ENCODE measurements at regions not wholly inside any gene's neighbourhood (a gene's known extent, or its start where the extent isn't known, plus 50 kb on each side); places are given as distances from the start of the nearest gene placed in this dataset.

DNA sequence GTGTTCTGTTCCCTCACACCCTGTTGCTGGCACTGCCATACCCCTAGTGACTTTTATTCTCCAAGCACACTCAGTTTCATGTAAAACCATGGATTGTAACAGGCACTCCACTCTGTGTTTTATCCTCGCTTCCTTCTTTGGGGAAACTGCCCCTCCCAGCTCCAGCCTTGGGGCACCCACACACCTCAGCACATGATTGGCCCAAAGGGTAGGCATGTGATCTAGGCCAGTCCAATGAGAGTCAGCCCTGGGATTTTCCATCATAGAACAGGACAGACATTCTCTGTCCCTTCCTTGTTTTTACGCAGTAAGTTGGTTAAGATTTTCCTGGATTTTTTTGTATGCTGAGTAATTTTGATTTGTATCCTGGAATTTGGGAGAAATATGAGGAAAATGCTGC, 115.4 kb downstream of the C16orf95 start:
- FAIRE-seq (no peak), DNase-seq (ENCODE audit: low read depth) (no peak)
- Mint-ChIP-seq H3K4me1 (ENCODE audit: low read depth, unreplicated experiment) (peaks cover 32% of the 10 kb centered on the region), H3K27me3 (ENCODE audit: low read depth, unreplicated experiment) (no peaks in the 10 kb centered on the region), H3K27ac (ENCODE audit: unreplicated experiment) (peak overlapping the region; percentile 91), H3K4me3 (ENCODE audit: unreplicated experiment) (no peak overlapping the region), H3K9me3 (ENCODE audit: unreplicated experiment) (peaks cover 4% of the 10 kb centered on the region), H3K36me3 (ENCODE audit: low read depth, unreplicated experiment) (no peaks in the 10 kb centered on the region)
- Histone ChIP-seq H4K20me1 (ENCODE audit: insufficient read depth, low read length) (no peaks in the 10 kb centered on the region), H3K9me3 (ENCODE audit: insufficient read depth, low read depth, low read length) (no peaks in the 10 kb centered on the region), H3K9ac (ENCODE audit: low read length) (peak overlapping the region; percentile 23), H3K79me2 (ENCODE audit: insufficient read depth, low read length) (no peaks in the 10 kb centered on the region), H3K4me3 (ENCODE audit: insufficient read depth, low read depth, low read length) (no peak overlapping the region), H2AFZ (ENCODE audit: low read depth, low read length) (no peak overlapping the region), H3K27ac (ENCODE audit: low read depth, low read length) (peak overlapping the region; percentile 70), H3K27me3 (ENCODE audit: insufficient read depth, low read length) (no peaks in the 10 kb centered on the region), H3K36me3 (ENCODE audit: insufficient read depth, low read length) (no peaks in the 10 kb centered on the region), H3K4me1 (ENCODE audit: insufficient read depth, low read length) (peaks cover 39% of the 10 kb centered on the region), H3K4me2 (ENCODE audit: low read length) (no peak overlapping the region)
- TF ChIP-seq, protein P1, sequence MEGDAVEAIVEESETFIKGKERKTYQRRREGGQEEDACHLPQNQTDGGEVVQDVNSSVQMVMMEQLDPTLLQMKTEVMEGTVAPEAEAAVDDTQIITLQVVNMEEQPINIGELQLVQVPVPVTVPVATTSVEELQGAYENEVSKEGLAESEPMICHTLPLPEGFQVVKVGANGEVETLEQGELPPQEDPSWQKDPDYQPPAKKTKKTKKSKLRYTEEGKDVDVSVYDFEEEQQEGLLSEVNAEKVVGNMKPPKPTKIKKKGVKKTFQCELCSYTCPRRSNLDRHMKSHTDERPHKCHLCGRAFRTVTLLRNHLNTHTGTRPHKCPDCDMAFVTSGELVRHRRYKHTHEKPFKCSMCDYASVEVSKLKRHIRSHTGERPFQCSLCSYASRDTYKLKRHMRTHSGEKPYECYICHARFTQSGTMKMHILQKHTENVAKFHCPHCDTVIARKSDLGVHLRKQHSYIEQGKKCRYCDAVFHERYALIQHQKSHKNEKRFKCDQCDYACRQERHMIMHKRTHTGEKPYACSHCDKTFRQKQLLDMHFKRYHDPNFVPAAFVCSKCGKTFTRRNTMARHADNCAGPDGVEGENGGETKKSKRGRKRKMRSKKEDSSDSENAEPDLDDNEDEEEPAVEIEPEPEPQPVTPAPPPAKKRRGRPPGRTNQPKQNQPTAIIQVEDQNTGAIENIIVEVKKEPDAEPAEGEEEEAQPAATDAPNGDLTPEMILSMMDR (IDR thresholded peaks at IDR 0.05; ENCODE audit: insufficient read depth, low read depth, low read length) = no peak
- no peak for TF ChIP-seq EZH2 (IDR thresholded peaks at IDR 0.05; ENCODE audit: insufficient read depth, low read length)

DNA sequence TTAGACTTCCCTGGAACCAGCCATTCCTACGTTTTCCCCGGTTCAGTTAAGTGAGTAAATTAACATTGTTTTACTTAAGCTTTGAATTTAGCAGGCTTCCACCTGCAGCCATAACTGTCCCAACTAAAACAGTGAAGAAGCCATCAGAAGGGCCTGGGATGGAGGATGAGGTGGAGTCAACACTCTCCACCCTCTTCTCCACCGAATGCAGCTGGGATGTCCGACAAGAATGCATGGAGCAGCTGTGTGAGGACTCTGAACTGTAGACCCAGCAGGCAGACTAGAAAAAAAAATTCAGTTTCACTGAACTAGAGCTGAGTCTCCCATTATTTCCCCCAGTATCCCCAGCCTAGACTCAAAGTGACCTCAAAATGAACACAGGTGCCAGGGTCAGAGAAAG, 114.8 kb downstream of the C16orf95 start:
- peaks cover 45% of the 10 kb centered on the region for H3K4me1 ChIP-seq (ENCODE audit: insufficient read depth, low read length)
- H4K20me1 ChIP-seq (ENCODE audit: insufficient read depth, low read length) = no peaks in the 10 kb centered on the region
- H3K79me2 ChIP-seq (ENCODE audit: insufficient read depth, low read length) = no peaks in the 10 kb centered on the region
- Mint-ChIP-seq H3K4me1 (ENCODE audit: low read depth, unreplicated experiment) (peaks cover 38% of the 10 kb centered on the region), H3K4me3 (ENCODE audit: unreplicated experiment) (peak overlapping the region; percentile 34), H3K36me3 (ENCODE audit: low read depth, unreplicated experiment) (no peaks in the 10 kb centered on the region), H3K9me3 (ENCODE audit: unreplicated experiment) (no peaks in the 10 kb centered on the region), H3K27ac (ENCODE audit: unreplicated experiment) (peak overlapping the region; percentile 91), H3K27me3 (ENCODE audit: low read depth, unreplicated experiment) (no peaks in the 10 kb centered on the region)
- peak overlapping the region; percentile 70 for H3K27ac ChIP-seq (ENCODE audit: low read depth, low read length)
- H3K36me3 ChIP-seq (ENCODE audit: insufficient read depth, low read length) = no peaks in the 10 kb centered on the region
- H3K4me3 ChIP-seq (ENCODE audit: insufficient read depth, low read depth, low read length) = no peak overlapping the region
- no peaks in the 10 kb centered on the region for H3K9me3 ChIP-seq (ENCODE audit: insufficient read depth, low read depth, low read length)
- peak overlapping the region; percentile 23 for H3K9ac ChIP-seq (ENCODE audit: low read length)
- FAIRE-seq (no peak), DNase-seq (ENCODE audit: low read depth) (peak; percentile 70)
- no peak overlapping the region for H2AFZ ChIP-seq (ENCODE audit: low read depth, low read length)
- TF ChIP-seq, protein P1 (IDR thresholded peaks at IDR 0.05; ENCODE audit: insufficient read depth, low read depth, low read length) = no peak
- no peak for TF ChIP-seq EZH2 (IDR thresholded peaks at IDR 0.05; ENCODE audit: insufficient read depth, low read length)
- peak overlapping the region; percentile 59 for H3K4me2 ChIP-seq (ENCODE audit: low read length)
- no peaks in the 10 kb centered on the region for H3K27me3 ChIP-seq (ENCODE audit: insufficient read depth, low read length)

DNA sequence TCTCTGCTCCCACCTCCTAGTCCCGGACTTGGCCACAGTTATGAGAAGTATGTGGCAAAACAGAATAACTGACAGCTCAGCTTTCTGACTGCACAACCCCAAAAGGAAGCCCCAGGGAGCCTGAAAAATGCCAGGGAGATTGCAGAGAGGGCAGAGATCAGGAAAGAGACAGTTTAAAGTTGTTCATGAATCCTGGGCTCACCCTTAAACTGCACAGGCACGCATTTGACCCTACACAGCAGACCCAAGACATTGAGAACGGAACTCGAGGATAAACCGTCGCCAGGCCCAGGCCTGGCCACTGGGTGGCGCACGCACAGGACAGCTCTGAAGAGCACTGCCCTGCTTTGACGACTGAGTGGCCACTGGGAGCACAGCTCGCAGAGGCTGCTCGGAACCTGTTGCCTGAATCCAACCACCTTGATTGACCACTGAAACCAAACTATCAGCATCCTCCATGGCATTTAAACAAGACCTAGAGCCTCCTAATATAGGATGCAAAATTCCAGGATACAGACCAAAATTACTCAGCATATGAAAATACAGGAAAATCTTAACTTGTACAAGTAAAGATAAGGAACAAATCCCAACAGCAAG, 114.0 kb downstream of the C16orf95 start:
- H3K4me3 Mint-ChIP-seq (ENCODE audit: unreplicated experiment) = peak overlapping the region; percentile 66
- Histone ChIP-seq H4K20me1 (ENCODE audit: insufficient read depth, low read length) (no peaks in the 10 kb centered on the region), H3K4me3 (ENCODE audit: insufficient read depth, low read depth, low read length) (no peak overlapping the region), H3K9ac (ENCODE audit: low read length) (peak overlapping the region; percentile 48), H3K4me1 (ENCODE audit: insufficient read depth, low read length) (peaks cover 51% of the 10 kb centered on the region), H3K4me2 (ENCODE audit: low read length) (peak overlapping the region; percentile 78), H2AFZ (ENCODE audit: low read depth, low read length) (peak overlapping the region; percentile 53), H3K36me3 (ENCODE audit: insufficient read depth, low read length) (no peaks in the 10 kb centered on the region), H3K79me2 (ENCODE audit: insufficient read depth, low read length) (no peaks in the 10 kb centered on the region), H3K27me3 (ENCODE audit: insufficient read depth, low read length) (no peaks in the 10 kb centered on the region), H3K27ac (ENCODE audit: low read depth, low read length) (peak overlapping the region; percentile 59), H3K9me3 (ENCODE audit: insufficient read depth, low read depth, low read length) (no peaks in the 10 kb centered on the region)
- H3K27me3 Mint-ChIP-seq (ENCODE audit: low read depth, unreplicated experiment) = no peaks in the 10 kb centered on the region
- H3K4me1 Mint-ChIP-seq (ENCODE audit: low read depth, unreplicated experiment) = peaks cover 40% of the 10 kb centered on the region
- H3K9me3 Mint-ChIP-seq (ENCODE audit: unreplicated experiment) = no peaks in the 10 kb centered on the region
- H3K27ac Mint-ChIP-seq (ENCODE audit: unreplicated experiment) = peak overlapping the region; percentile 94
- FAIRE-seq (peak; percentile 39), DNase-seq (ENCODE audit: low read depth) (peak; percentile 81)
- H3K36me3 Mint-ChIP-seq (ENCODE audit: low read depth, unreplicated experiment) = no peaks in the 10 kb centered on the region
- no peak for TF ChIP-seq EZH2 (IDR thresholded peaks at IDR 0.05; ENCODE audit: insufficient read depth, low read length)
- TF ChIP-seq, protein P1 (IDR thresholded peaks at IDR 0.05; ENCODE audit: insufficient read depth, low read depth, low read length) = peak; percentile 98

Data from astrocyte (in vitro differentiated cells and primary cell).